Sciatic nerve (tissue), 2 donors: ENCODE measurements at regions not wholly inside any gene's neighbourhood (a gene's known extent, or its start where the extent isn't known, plus 50 kb on each side); places are given as distances from the start of the nearest gene placed in this dataset.

ENCODE experiments used
- ATAC-seq: fragments of 200-7000 bp; cut with Tn5 transposase; one replicate; pipeline ENCODE4 v1.9.1; 2020; ENCODE audit warnings: mild to moderate bottlenecking, moderate library complexity
- DNase-seq: peaks from one replicate; pipeline ENCODE4 v3.0.0-alpha.2; 2020; ENCODE audit warnings: low spot score
- intact Hi-C: fragments of 100-400 bp; cut with DNase I; formaldehyde crosslinking; loops from one replicate; pipeline ENCODE4 v1.14.2; 2022
- donor health status: DM: no; HTN: no; CAD: no.
- donor health status: DM: no; HTN: no; CAD: no.

DNA sequence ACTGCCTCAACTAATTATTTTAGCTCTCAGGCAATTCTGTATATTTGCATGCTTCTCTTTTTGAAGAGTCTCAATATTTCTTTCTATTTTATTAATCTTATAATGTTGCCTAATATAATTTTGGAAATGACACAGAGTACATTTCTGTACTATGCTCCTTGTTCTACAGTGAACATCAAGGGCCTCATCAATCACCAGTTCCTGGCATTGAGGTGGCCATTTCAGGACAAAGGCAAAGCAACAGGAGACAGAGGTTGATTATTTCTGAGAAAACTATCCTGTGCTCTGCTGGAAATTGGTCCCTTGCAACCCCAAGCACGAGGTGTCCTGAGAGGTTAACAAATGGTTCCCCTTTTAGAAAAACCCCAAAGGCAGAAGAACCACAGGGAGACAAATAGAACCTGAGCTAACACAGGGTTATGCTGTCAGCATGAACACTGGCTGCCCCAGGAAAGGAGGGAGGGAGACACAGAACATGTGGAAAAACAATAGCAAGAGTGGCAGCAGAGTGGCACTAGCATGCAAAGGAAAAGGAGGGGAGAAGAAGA, 63.9 kb upstream of the VAV3 start:
- no peak for ATAC-seq
- intact Hi-C loops, result no loop called here
- no peak for DNase-seq

DNA sequence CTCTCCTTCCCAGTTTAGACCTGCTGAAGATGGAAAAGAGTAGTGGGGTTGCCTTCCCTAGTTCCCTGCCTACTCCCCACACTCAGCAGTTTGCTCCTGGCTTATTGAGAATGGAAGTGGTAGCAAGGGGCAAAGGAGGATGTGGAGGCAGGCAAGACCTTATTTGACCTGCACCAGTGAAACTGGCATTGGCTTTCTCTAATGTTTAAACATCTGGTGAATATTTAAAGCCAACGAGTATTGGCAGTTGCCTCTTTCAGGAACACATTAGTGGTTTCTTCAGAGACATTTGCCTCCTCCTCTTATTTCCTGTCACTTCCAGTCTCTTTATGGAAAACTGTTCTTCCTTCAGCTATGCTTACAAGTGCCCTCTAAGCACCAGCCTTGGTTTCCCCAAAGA, 62.4 kb upstream of the VAV3 start:
- no peak for ATAC-seq
- intact Hi-C loops, result no loop called here
- no peak for DNase-seq

DNA sequence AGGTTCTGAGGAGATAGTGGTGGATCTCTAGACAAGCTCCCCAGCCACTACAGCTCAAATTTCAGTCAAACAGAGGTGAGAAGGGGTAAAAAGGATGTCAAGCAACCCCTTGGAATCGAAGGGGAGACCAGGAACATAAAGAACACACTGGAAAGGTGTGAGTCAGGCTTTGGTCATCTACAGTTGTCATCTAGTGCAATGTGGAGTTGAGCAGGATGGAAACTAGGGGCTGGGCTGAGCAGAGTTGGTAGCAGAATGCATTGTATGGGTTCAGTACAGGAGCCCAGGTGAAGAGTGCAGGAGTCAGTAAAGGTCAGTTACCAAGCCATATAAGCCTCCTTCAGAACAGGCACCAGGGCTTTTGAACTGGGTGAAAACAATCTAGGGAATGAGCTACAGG, 52.7 kb upstream of the VAV3 start:
- ATAC-seq, result no peak
- intact Hi-C loops, result no loop called here
- no peak for DNase-seq

DNA sequence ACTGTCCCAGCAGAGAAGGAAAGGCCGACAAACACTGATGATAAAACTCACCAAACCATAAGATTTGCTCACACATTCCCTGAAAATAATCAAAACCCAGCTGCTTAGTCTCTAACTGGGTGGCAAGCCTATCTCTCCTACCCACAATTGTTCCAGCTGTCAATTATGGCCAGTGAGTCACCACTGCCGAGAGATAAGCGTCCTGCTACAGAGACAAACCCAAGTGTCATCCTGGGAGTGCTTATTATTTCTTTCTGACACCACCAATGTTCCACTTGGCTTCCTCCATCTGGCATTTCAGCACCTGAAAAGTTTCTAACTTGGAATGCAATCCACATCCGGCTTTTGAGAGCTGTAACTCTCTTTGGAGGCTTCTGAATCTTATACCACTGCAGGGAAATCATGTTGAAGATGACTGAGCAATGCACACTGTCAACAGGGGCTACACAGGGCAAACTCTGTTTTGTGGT, 51.5 kb upstream of the VAV3 start:
- intact Hi-C loops, result no loop called here
- DNase-seq, result no peak
- no peak for ATAC-seq
